Right lobe of liver (tissue), 6 donors: ENCODE measurements at regions not wholly inside any gene's neighbourhood (a gene's known extent, or its start where the extent isn't known, plus 50 kb on each side); places are given as distances from the start of the nearest gene placed in this dataset.

ENCODE experiments used
- ATAC-seq, 4 donors: fragments of 200-7000 bp; cut with Tn5 transposase; one replicate each; pipeline ENCODE4 v1.9.1; 2020; ENCODE audit warnings: mild to moderate bottlenecking in 4 of 4, moderate library complexity in 4 of 4
- DNase-seq, 3 donors: peaks; one replicate each; pipeline ENCODE4 v3.0.0-alpha.2; 2020
- H3K27ac ChIP-seq, 3 donors: fragments of 200-600 bp; one replicate each; pipeline ENCODE4 v1.8.0; 2022
- H3K27me3 ChIP-seq, 2 donors: fragments of 200-600 bp; one replicate each; pipeline ENCODE4 v1.8.0; 2022
- H3K36me3 ChIP-seq, 4 donors: fragments of 200-600 bp; sonication (generic) in 1 of 4; one replicate each; pipeline versions ENCODE4 v1.5.1 to v1.8.0; 2017 to 2022; ENCODE audit warnings: control low read depth in 1 of 4
- H3K4me1 ChIP-seq, 4 donors: fragments of 200-600 bp; sonication (generic) in 1 of 4; one replicate each; pipeline versions ENCODE4 v1.5.1 to v1.8.0; 2017 to 2022; ENCODE audit warnings: control low read depth in 1 of 4
- H3K4me3 ChIP-seq, 3 donors: fragments of 200-600 bp; one replicate each; pipeline ENCODE4 v1.8.0; 2022
- H3K9me3 ChIP-seq, 4 donors: fragments of 200-600 bp; sonication (generic) in 1 of 4; one replicate each; pipeline versions ENCODE4 v1.5.1 to v1.8.0; 2017 to 2022; ENCODE audit warnings: control low read depth in 1 of 4
- CTCF ChIP-seq, 4 donors: fragments of 200-600 bp in 3 of 4; fragments of 450-650 bp in 1 of 4; IDR thresholded peaks; one replicate each; pipeline versions ENCODE4 v1.5.1 to v1.8.0; 2016 to 2022; ENCODE audit warnings: antibody characterized with exemption in 4 of 4, mild to moderate bottlenecking in 2 of 4
- POLR2A ChIP-seq: fragments of 450-650 bp; IDR thresholded peaks from one replicate; pipeline ENCODE4 v1.6.1; 2017; ENCODE audit warnings: antibody characterized with exemption, mild to moderate bottlenecking
- WGBS: methylation state at CpG from one replicate; pipeline ENCODE4 v1.1.6; 2018; ENCODE audit warnings: low coverage, low lambda C conversion rate; ENCODE audit not compliant: insufficient coverage; ENCODE audit errors: missing lambda C conversion rate; 5-methylcytosine and 5-hydroxymethylcytosine counted together
- intact Hi-C, 2 donors: fragments of 100-400 bp; cut with DNase I; formaldehyde crosslinking; loops; one replicate each; pipeline versions ENCODE4 v1.11.2 to v1.14.1; 2022
- donor health status: DM: no; HTN: yes; CAD: no.
- donor health status: DM: no; HTN: no; CAD: no.
- donor health status: DM: no; HTN: no; CAD: no.
- donor health status: DM: no; HTN: yes; CAD: no.
- donor health status: DM: no; HTN: yes; CAD: no.

- Histone ChIP-seq H3K36me3 (no peaks in the 10 kb centered on the region), H3K4me1 (no peaks in the 10 kb centered on the region), H3K9me3 (no peaks in the 10 kb centered on the region), H3K27me3 (no peaks in the 10 kb centered on the region), H3K4me3 (no peak overlapping the region), H3K27ac (no peak overlapping the region)
- intact Hi-C loops, result no loop called here
- DNase-seq (no peak), ATAC-seq (no peak)
- WGBS, result 35% methylated on average over 2 of the region's 2 CpGs
- TF ChIP-seq POLR2A (no peak), CTCF (IDR thresholded peaks at IDR 0.05) (no peak)
Measured at GRCh38 chr11:103671143-103671651, 365.2 kb upstream of the DDI1 start.

- ATAC-seq, result no peak
- 46% methylated on average over 2 of the region's 2 CpGs for WGBS
Measured at GRCh38 chr11:103673773-103674172, 362.7 kb upstream of the DDI1 start.

GRCh38 chr11:103676413-103676812 lies 360.0 kb upstream of the DDI1 start:
- intact Hi-C loops, result no loop called here
- H3K4me1 ChIP-seq, result no peaks in the 10 kb centered on the region
- no peak for ATAC-seq
- 21% methylated on average over 1 of the region's 1 CpG for WGBS
- no peak for DNase-seq
- no peak overlapping the region for H3K4me3 ChIP-seq
- no peak overlapping the region for H3K27ac ChIP-seq
- H3K9me3 ChIP-seq, result no peaks in the 10 kb centered on the region
- TF ChIP-seq CTCF (IDR thresholded peaks at IDR 0.05) (no peak), POLR2A (no peak)
- no peaks in the 10 kb centered on the region for H3K36me3 ChIP-seq
- H3K27me3 ChIP-seq, result no peaks in the 10 kb centered on the region

More at GRCh38 chr11:103673773-103674172, 362.7 kb upstream of the DDI1 start:
- no peak overlapping the region for H3K4me3 ChIP-seq
- no peaks in the 10 kb centered on the region for H3K4me1 ChIP-seq
- intact Hi-C loops, result no loop called here
- TF ChIP-seq CTCF (IDR thresholded peaks at IDR 0.05) (no peak), POLR2A (no peak)
- no peak for DNase-seq
- H3K9me3 ChIP-seq, result no peaks in the 10 kb centered on the region
- H3K27ac ChIP-seq, result no peak overlapping the region
- H3K27me3 ChIP-seq, result no peaks in the 10 kb centered on the region
- H3K36me3 ChIP-seq, result no peaks in the 10 kb centered on the region

DNA sequence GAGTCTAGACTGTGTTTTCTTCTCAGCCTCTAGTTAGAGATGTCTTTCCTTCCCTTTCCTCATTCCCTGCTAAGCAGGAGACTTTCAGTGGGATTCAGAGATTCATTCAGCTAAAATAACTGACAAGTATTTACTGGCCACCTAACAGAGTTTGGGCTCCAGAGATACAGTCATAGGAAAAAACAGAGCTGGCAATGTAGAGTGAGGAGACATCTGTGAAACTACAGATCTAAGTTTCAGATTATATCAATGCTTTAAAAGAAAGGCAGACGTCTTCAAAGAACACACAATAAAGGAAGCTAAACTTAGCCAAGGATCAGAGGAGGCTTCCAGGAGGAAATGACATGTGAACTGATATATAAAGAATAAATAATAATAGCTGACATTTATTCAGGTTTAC lies 355.6 kb upstream of the DDI1 start:
- DNase-seq, result no peak
- no peak for TF ChIP-seq POLR2A
- TF ChIP-seq CTCF (IDR thresholded peaks at IDR 0.05), result no peak
- H3K27ac ChIP-seq, result no peak overlapping the region
- no peaks in the 10 kb centered on the region for H3K27me3 ChIP-seq
- no peaks in the 10 kb centered on the region for H3K4me1 ChIP-seq
- H3K4me3 ChIP-seq, result no peak overlapping the region
- intact Hi-C loops, result no loop called here
- no peaks in the 10 kb centered on the region for H3K9me3 ChIP-seq
- no peaks in the 10 kb centered on the region for H3K36me3 ChIP-seq
- ATAC-seq, result no peak
- WGBS, result 7% methylated on average over 1 of the region's 1 CpG

DNA sequence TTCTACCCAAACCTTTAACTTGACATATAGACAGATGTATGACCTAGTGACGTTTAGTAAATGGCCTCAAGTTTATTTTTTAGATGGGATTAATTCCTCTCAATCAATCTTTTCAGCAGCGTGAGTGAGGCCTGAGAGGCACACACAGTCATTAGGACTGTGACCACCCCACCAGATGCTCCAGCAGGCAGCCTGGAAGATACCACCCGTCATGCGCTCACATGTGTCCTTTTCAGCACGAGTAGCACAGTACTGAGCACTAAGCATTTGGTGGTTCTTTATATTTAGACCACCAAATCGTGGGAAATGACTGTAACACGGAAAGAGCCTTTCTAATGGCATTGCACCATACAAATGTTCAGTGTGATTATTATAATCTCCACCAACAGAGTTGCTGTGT lies 354.6 kb upstream of the DDI1 start:
- DNase-seq, result no peak
- 60% methylated on average over 6 of the region's 7 CpGs for WGBS
- no peaks in the 10 kb centered on the region for H3K4me1 ChIP-seq
- TF ChIP-seq CTCF (IDR thresholded peaks at IDR 0.05) (no peak), POLR2A (no peak)
- no peaks in the 10 kb centered on the region for H3K36me3 ChIP-seq
- ATAC-seq, result no peak
- no peak overlapping the region for H3K27ac ChIP-seq
- H3K4me3 ChIP-seq, result no peak overlapping the region
- no peaks in the 10 kb centered on the region for H3K9me3 ChIP-seq
- H3K27me3 ChIP-seq, result no peaks in the 10 kb centered on the region
- intact Hi-C loops, result no loop called here
